ENCODE measurements at regions not wholly inside any gene's neighbourhood (a gene's known extent, or its start where the extent isn't known, plus 50 kb on each side); places are given as distances from the start of the nearest gene placed in this dataset.

GRCh38 chr14:96710060-96710666 is 87.0 kb upstream of the VRK1 start (continued):
- no peak for TF ChIP-seq FOSL1 (IDR thresholded peaks at IDR 0.05; ENCODE audit: insufficient read depth, low read depth, low read length)
- TF ChIP-seq RAD21 (IDR thresholded peaks at IDR 0.05 in 1 of 2, conservative IDR thresholded peaks at IDR 0.05 in 1 of 2; ENCODE audit: low read depth in 2 of 2, low read length in 2 of 2), result no peak
- no peak for TF ChIP-seq KDM4A (IDR thresholded peaks at IDR 0.05; ENCODE audit: low read depth, low read length, severe bottlenecking)
- TF ChIP-seq CTBP2 (IDR thresholded peaks at IDR 0.05; ENCODE audit: borderline replicate concordance, insufficient read depth, insufficient read length, low read length), result no peak
- TF ChIP-seq SP2 (IDR thresholded peaks at IDR 0.05; ENCODE audit: low read length), result no peak
- TF ChIP-seq CHD2 (IDR thresholded peaks at IDR 0.05; ENCODE audit: low read length), result no peak
- TF ChIP-seq NANOG (IDR thresholded peaks at IDR 0.05; ENCODE audit: insufficient read depth, low read depth, low read length, poor library complexity, severe bottlenecking), result no peak
